Keratinocyte (primary cell): ENCODE measurements at regions not wholly inside any gene's neighbourhood (a gene's known extent, or its start where the extent isn't known, plus 50 kb on each side); places are given as distances from the start of the nearest gene placed in this dataset.
"Not testable (repeated sequence)": the region's sequence is repeated elsewhere in the genome, so short reads cannot be mapped to it uniquely, and the experiment has no call there.

Source experiments
- DNase-seq: peaks from one replicate; pipeline ENCODE4 v3.0.0-alpha.2; 2011; ENCODE audit warnings: low read depth, missing footprints, low spot score
- FAIRE-seq: peaks from 2 replicates; lab custom pipeline; 2011; peaks lifted over from hg19 to GRCh38; lab: Jason Lieb, UNC
- H2AFZ ChIP-seq: 2 replicates; pipeline ENCODE4 v1.6.0; 2012; ENCODE audit warnings: low read length, control low read depth, inconsistent platforms; ENCODE audit not compliant: control insufficient read depth
- H3K27ac ChIP-seq: 2 replicates; pipeline ENCODE4 v1.5.1; 2011; ENCODE audit warnings: low read length; ENCODE audit not compliant: control insufficient read depth, insufficient read depth
- H3K27me3 ChIP-seq: 3 replicates; pipeline ENCODE4 v1.6.0; 2011; ENCODE audit warnings: low read length; ENCODE audit not compliant: control insufficient read depth, insufficient read depth; ENCODE audit errors: extremely low read depth
- H3K36me3 ChIP-seq, 2 experiments: 2 replicates in 1 of 2; 3 replicates in 1 of 2; pipeline ENCODE4 v1.5.1; 2011; ENCODE audit warnings: low read length in 2 of 2, mild to moderate bottlenecking in 1 of 2; ENCODE audit not compliant: control insufficient read depth in 2 of 2, insufficient read depth in 2 of 2; ENCODE audit errors: extremely low read depth in 1 of 2
- H3K4me1 ChIP-seq: 3 replicates; pipeline ENCODE4 v1.5.1; 2011; ENCODE audit warnings: low read length; ENCODE audit not compliant: control insufficient read depth, insufficient read depth; ENCODE audit errors: extremely low read depth
- H3K4me2 ChIP-seq: 3 replicates; pipeline ENCODE4 v1.6.0; 2011; ENCODE audit warnings: low read depth, low read length; ENCODE audit not compliant: control insufficient read depth, insufficient read depth; ENCODE audit errors: extremely low read depth
- H3K4me3 ChIP-seq, 3 experiments: fragments of 200-600 bp in 1 of 3; sonication (generic) in 1 of 3; 2 replicates in 2 of 3; 3 replicates in 1 of 3; pipeline ENCODE4 v1.5.1; 2011 to 2016; ENCODE audit warnings: low read length in 3 of 3, mild to moderate bottlenecking in 3 of 3, control low read depth in 2 of 3, inconsistent platforms in 1 of 3, low read depth in 1 of 3, mixed read lengths in 1 of 3, mixed run types in 1 of 3, moderate library complexity in 1 of 3; ENCODE audit not compliant: control insufficient read depth in 2 of 3, insufficient read depth in 2 of 3; ENCODE audit errors: extremely low read depth in 1 of 3
- H3K79me2 ChIP-seq: 2 replicates; pipeline ENCODE4 v1.6.0; 2012; ENCODE audit warnings: low read length; ENCODE audit not compliant: control insufficient read depth, insufficient read depth
- H3K9ac ChIP-seq: 3 replicates; pipeline ENCODE4 v1.6.0; 2011; ENCODE audit warnings: low read length; ENCODE audit not compliant: control insufficient read depth, insufficient read depth; ENCODE audit errors: extremely low read depth
- H3K9me1 ChIP-seq: 3 replicates; pipeline ENCODE4 v1.6.0; 2011; ENCODE audit warnings: low read length; ENCODE audit not compliant: control insufficient read depth, insufficient read depth; ENCODE audit errors: extremely low read depth
- H3K9me3 ChIP-seq: 2 replicates; pipeline ENCODE4 v1.5.1; 2012; ENCODE audit warnings: low read depth, low read length; ENCODE audit not compliant: control insufficient read depth
- H4K20me1 ChIP-seq: 3 replicates; pipeline ENCODE4 v1.6.0; 2011; ENCODE audit warnings: low read length; ENCODE audit not compliant: control insufficient read depth, insufficient read depth; ENCODE audit errors: extremely low read depth
- CTCF ChIP-seq, 3 experiments: IDR thresholded peaks in 1 of 3; conservative IDR thresholded peaks in 1 of 3; optimal IDR thresholded peaks in 1 of 3; 2 replicates in 2 of 3; 3 replicates in 1 of 3; pipeline versions ENCODE3 to v1.5.1; 2011; ENCODE audit warnings: low read length in 3 of 3, mild to moderate bottlenecking in 3 of 3, moderate library complexity in 2 of 3, control low read depth in 1 of 3, inconsistent platforms in 1 of 3; ENCODE audit not compliant: insufficient read depth in 2 of 3; ENCODE audit errors: extremely low read depth in 1 of 3
- EZH2 ChIP-seq: IDR thresholded peaks from one replicate; pipeline ENCODE4 v1.6.1; 2012; ENCODE audit warnings: inconsistent platforms, mild to moderate bottlenecking, low read length, moderate library complexity
- dilution Hi-C: fragments of 300-500 bp; cut with MboI; formaldehyde crosslinking; loops from one replicate; pipeline ENCODE4 v1.7.0; 2020; ENCODE audit warnings: low sequenced_read_pairs; ENCODE audit not compliant: extremely low pct_ligation_motif_present

- Histone ChIP-seq H3K4me2 (no peak overlapping the region), H3K4me1 (no peaks in the 10 kb centered on the region), H4K20me1 (no peaks in the 10 kb centered on the region), H2AFZ (no peak overlapping the region), H3K27me3 (no peaks in the 10 kb centered on the region), H3K9ac (no peak overlapping the region), H3K9me3 (no peaks in the 10 kb centered on the region), H3K27ac (no peak overlapping the region), H3K4me3 (no peak overlapping the region), H3K9me1 (no peaks in the 10 kb centered on the region), H3K79me2 (no peaks in the 10 kb centered on the region), H3K36me3 (no peaks in the 10 kb centered on the region)
- DNase-seq (no peak), FAIRE-seq (no peak)
- TF ChIP-seq EZH2, result no peak
- TF ChIP-seq CTCF (optimal IDR thresholded peaks at IDR 0.05 in 1 of 3, IDR thresholded peaks at IDR 0.05 in 1 of 3, conservative IDR thresholded peaks at IDR 0.05 in 1 of 3; ENCODE audit: extremely low read depth in 1 of 3, insufficient read depth in 2 of 3, low read length in 3 of 3), result no peak
- dilution Hi-C loops, result no loop called here
Measured at GRCh38 chr6:15745781-15746180, 83.0 kb upstream of the DTNBP1 start.

- Histone ChIP-seq H3K27ac (no peak overlapping the region), H3K4me2 (no peak overlapping the region), H3K9ac (no peak overlapping the region), H3K9me3 (no peaks in the 10 kb centered on the region), H3K79me2 (no peaks in the 10 kb centered on the region), H3K4me3 (no peak overlapping the region), H2AFZ (no peak overlapping the region), H3K4me1 (no peaks in the 10 kb centered on the region), H4K20me1 (no peaks in the 10 kb centered on the region), H3K36me3 (no peaks in the 10 kb centered on the region), H3K27me3 (no peaks in the 10 kb centered on the region), H3K9me1 (no peaks in the 10 kb centered on the region)
- no peak for DNase-seq
- no peak for FAIRE-seq
- TF ChIP-seq EZH2, result no peak
- no peak for TF ChIP-seq CTCF (optimal IDR thresholded peaks at IDR 0.05 in 1 of 3, IDR thresholded peaks at IDR 0.05 in 1 of 3, conservative IDR thresholded peaks at IDR 0.05 in 1 of 3; ENCODE audit: extremely low read depth in 1 of 3, insufficient read depth in 2 of 3, low read length in 3 of 3)
- dilution Hi-C loops, result no loop called here
Measured at GRCh38 chr6:15744818-15745402, 82.1 kb upstream of the DTNBP1 start.

GRCh38 chr6:15742013-15742412, 79.2 kb upstream of the DTNBP1 start:
- H3K9me1 ChIP-seq, H3K4me3 ChIP-seq, H3K27ac ChIP-seq, H3K4me1 ChIP-seq, H2AFZ ChIP-seq, H3K27me3 ChIP-seq, FAIRE-seq, DNase-seq, H3K79me2 ChIP-seq, H3K9ac ChIP-seq, H3K36me3 ChIP-seq, H3K4me2 ChIP-seq, H3K9me3 ChIP-seq, dilution Hi-C loops, H4K20me1 ChIP-seq: not testable (repeated sequence)
